GM12891 (cell line): ENCODE measurements at regions not wholly inside any gene's neighbourhood (a gene's known extent, or its start where the extent isn't known, plus 50 kb on each side); places are given as distances from the start of the nearest gene placed in this dataset.
"Not testable (repeated sequence)": the region's sequence is repeated elsewhere in the genome, so short reads cannot be mapped to it uniquely, and the experiment has no call there.

ENCODE experiments used
- DNase-seq: peaks from one replicate; pipeline ENCODE4 v3.0.0; 2011; ENCODE audit warnings: low spot score; ENCODE audit not compliant: insufficient read length
- FAIRE-seq: peaks from 2 replicates; lab custom pipeline; 2011; peaks lifted over from hg19 to GRCh38; lab: Jason Lieb, UNC
- PAX5 ChIP-seq: IDR thresholded peaks from 2 replicates; pipeline ENCODE4 v1.6.1; 2011; ENCODE audit warnings: low read length, moderate library complexity, mild to moderate bottlenecking; ENCODE audit not compliant: insufficient read depth, severe bottlenecking
- POLR2A ChIP-seq: IDR thresholded peaks from 2 replicates; pipeline ENCODE4 v1.6.1; 2011; ENCODE audit warnings: low read depth, low read length, control low read depth
- POLR2AphosphoS5 ChIP-seq: IDR thresholded peaks from 2 replicates; pipeline ENCODE4 v1.6.1; 2011; ENCODE audit warnings: low read depth, low read length, control low read depth
- POU2F2 ChIP-seq: IDR thresholded peaks from 2 replicates; pipeline ENCODE4 v1.6.1; 2011; ENCODE audit warnings: low read depth, mild to moderate bottlenecking, control low read depth, low read length, moderate library complexity
- SPI1 ChIP-seq: IDR thresholded peaks from 2 replicates; pipeline ENCODE4 v1.6.1; 2011; ENCODE audit warnings: low read depth, low read length, control low read depth
- TAF1 ChIP-seq: IDR thresholded peaks from 2 replicates; pipeline ENCODE4 v1.6.1; 2011; ENCODE audit warnings: low read depth, low read length, control low read depth

DNA sequence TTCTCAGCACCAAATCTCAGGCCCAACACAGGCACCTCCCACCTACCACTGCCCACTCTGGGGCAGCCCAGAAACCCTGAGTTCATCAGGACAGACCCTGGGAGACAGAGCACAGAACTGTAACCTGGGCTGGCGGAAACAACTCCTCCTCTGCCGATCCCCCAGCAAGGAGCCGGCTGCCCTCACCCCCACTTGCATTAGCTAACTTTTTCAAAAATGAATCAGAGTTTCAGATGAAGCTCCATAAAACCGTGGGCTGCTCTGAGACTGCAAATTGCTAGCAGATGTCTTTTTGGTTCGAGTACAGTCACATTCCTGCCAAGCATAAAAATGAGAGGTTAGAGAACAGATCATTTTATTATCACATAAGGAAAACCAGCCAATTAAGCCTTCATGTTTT, 93.4 kb upstream of the PARD3 start:
- TF ChIP-seq POLR2AphosphoS5: no peak
- no peak for TF ChIP-seq PAX5
- no peak for TF ChIP-seq SPI1
- TF ChIP-seq POU2F2: no peak
- TF ChIP-seq POLR2A: no peak
- no peak for TF ChIP-seq TAF1
- no peak for FAIRE-seq
- no peak for DNase-seq

GRCh38 chr10:34907743-34908430, 92.8 kb upstream of the PARD3 start:
- no peak for DNase-seq
- no peak for FAIRE-seq
- TF ChIP-seq SPI1 (no peak), POU2F2 (no peak), PAX5 (no peak), POLR2A (no peak), POLR2AphosphoS5 (no peak), TAF1 (no peak)

DNA sequence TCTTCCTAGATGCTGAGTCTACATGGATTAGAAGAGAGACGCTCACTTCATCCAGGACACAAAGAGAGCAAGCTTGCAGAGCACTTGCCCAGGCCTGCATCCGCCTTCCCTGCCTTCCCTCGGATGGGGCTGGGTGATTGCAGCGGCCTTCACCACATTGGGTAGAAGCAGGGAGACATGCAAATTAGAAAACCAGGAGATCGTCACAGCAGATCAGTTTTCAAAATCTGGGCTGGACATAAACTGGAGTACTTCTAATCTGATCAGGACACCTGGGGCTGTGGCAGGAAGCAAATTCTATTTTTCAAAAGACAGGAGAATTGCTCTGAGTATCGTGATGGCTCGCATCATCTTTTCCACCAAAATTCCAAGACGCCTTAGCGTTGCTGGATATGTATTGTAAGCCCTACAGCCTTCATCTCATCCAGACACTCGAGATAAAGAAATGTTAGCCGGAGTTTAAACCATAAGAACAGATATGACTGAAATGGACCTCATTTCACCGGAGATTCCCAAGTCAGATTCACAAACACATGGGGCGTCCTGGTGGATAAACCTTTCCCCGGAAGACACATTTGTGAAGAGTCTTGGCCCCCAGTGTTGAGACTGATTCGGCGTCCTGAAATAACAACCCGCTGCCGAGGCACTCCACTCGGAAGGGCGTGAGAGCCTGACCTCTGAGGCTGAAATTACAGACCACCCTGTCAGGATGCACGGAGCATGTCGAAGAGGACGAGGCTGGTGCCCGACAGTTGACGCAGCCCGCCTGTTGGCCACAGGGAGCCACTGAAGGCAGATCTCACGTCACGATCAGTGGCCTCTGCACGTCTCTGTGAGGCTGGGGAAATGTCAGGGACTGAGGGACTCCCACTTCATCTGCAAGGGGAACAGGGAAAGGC, 91.2 kb upstream of the PARD3 start:
- FAIRE-seq (no peak), DNase-seq (no peak)
- TF ChIP-seq TAF1 (no peak), PAX5 (no peak), POLR2A (no peak), POLR2AphosphoS5 (no peak), SPI1 (no peak), POU2F2 (no peak)

GRCh38 chr10:34905200-34905927, 90.3 kb upstream of the PARD3 start:
- TF ChIP-seq TAF1 (no peak), PAX5 (no peak), POU2F2 (no peak), POLR2AphosphoS5 (no peak), SPI1 (no peak), POLR2A (no peak)
- no peak for FAIRE-seq
- no peak for DNase-seq

DNA sequence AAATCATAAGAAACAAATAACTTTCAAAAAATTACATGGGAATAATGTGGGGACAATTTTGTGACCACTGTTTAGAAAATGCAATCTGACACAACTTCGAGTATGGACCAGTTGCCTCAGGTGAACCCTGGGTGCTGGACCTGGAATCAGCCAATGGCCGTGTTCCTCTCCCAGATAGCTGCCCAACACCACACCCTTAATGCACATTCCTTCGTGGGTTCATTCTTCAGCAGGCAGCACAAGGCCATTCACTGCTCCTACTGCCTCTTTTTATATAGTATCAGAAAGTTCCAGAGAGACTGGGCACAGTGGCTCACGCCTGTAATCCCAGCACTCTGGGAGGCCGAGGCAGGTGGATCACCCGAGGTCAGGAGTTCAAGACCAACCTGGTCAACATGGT, 89.1 kb upstream of the PARD3 start:
- DNase-seq: no peak
- TF ChIP-seq POU2F2: no peak
- no peak for TF ChIP-seq SPI1
- TF ChIP-seq TAF1: no peak
- no peak for TF ChIP-seq POLR2A
- no peak for TF ChIP-seq PAX5
- no peak for TF ChIP-seq POLR2AphosphoS5
- FAIRE-seq: no peak

- FAIRE-seq: no peak
- DNase-seq: no peak
- TF ChIP-seq POLR2AphosphoS5 (no peak), POLR2A (no peak), PAX5 (no peak), TAF1 (no peak), SPI1 (no peak), POU2F2 (no peak)
These were observed 84.1 kb upstream of the PARD3 start for GRCh38 chr10:34899161-34899560.

DNA sequence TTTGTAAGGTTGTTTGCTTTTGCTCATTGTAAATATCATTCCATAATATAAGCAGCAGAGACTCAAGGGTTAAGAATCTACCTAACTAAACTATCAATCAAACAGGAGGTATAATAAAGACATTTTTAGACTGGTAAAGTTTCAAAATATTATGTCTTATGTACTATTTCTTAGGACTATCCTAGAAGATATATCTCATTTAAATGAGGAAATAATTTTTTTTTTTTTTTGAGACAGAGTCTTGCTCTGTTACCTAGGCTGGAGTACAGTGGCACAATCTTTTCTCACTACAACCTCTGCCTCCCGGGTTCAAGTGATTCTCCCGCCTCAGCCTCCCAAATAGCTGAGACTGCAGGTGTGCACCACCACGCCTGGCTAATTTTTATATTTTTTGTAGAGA, 80.9 kb upstream of the PARD3 start:
- FAIRE-seq (no peak), DNase-seq (no peak)
- TF ChIP-seq PAX5 (no peak), POU2F2 (no peak), SPI1 (no peak)

DNA sequence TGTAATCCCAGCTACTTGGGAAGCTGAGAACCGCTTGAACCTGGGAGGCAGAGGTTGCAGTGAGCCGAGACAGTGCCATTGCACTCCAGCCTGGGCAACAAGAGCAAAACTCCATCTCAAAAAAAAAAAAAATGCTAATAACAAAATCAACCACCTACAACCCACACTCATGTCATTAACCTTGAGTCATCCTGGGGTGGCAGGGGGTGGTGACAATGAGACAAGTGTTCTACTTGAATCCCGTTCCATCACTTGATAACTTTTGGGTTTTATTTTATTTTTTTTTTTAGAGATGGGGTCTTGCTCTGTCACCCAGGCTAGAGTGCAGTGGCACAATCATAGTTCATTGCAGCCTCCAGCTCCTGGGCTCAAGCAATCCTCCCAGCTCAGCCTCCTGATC, 80.0 kb upstream of the PARD3 start:
- not testable (repeated sequence) for FAIRE-seq, DNase-seq

DNA sequence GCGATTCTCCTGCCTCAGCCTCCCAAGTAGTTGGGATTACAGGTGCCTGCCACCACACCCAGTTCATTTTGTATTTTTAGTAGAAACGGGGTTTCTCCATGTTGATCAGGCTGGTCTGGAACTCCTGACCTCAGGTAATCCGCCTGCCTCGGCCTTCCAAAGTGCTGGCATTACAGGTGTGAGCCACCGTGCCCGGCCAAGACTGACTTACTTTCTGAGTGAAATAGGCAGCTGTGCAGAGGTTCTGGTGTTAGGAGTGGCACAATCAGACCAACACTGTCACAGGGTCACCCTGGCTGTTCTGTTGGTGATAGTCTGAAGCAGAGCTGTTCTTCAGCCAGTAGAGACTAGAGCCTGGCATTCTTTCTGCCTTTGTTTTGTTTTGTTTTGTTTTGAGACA, 77.4 kb upstream of the PARD3 start:
- FAIRE-seq: not testable (repeated sequence)

DNA sequence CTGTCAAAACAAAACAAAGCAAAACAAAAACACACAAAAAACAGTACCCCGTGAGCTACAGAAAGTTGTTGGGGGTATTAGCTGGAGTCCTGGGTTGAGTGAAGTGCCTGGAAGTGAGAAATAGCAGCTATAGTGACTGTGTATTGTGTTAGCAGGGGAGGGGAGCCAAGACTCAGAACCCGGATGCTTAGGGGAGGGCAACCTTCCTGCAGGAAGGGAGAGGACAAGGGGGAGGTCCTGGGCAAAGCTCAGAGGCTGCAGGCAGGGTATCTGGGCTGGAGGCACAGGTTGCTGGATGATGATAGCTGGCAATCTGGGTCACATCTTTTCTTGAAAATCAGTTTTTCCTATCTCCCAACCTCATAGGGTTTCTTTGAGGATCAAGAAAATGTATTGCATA, 75.8 kb upstream of the PARD3 start:
- no peak for DNase-seq
- TF ChIP-seq POLR2A (no peak), SPI1 (no peak), POU2F2 (no peak), TAF1 (no peak), PAX5 (no peak), POLR2AphosphoS5 (no peak)
- FAIRE-seq: no peak

More for the DNA sequence above, 77.4 kb upstream of the PARD3 start:
- DNase-seq: not testable (repeated sequence)
